PFSK-1 (cell line): ENCODE measurements at regions not wholly inside any gene's neighbourhood (a gene's known extent, or its start where the extent isn't known, plus 50 kb on each side); places are given as distances from the start of the nearest gene placed in this dataset.

Experiments
- FOXP2 ChIP-seq: optimal IDR thresholded peaks from 2 replicates; pipeline ENCODE3; 2011; ENCODE audit warnings: borderline replicate concordance, control low read depth, inconsistent platforms; ENCODE audit not compliant: insufficient read depth; ENCODE audit errors: extremely low read length, extremely low read depth
- POLR2AphosphoS5 ChIP-seq: IDR thresholded peaks from 2 replicates; pipeline ENCODE4 v1.6.1; 2012; ENCODE audit warnings: low read depth, mild to moderate bottlenecking, control low read depth, low read length, moderate library complexity
- SIN3A ChIP-seq: IDR thresholded peaks from 2 replicates; pipeline ENCODE4 v1.6.1; 2012; ENCODE audit warnings: mild to moderate bottlenecking, low read length, moderate library complexity, borderline replicate concordance; ENCODE audit not compliant: insufficient read depth
- TAF1 ChIP-seq: IDR thresholded peaks from 2 replicates; pipeline ENCODE4 v1.6.1; 2012; ENCODE audit warnings: low read length, control low read depth, borderline replicate concordance; ENCODE audit not compliant: insufficient read depth
- TF ChIP-seq, protein P1 (sequence below), 2 experiments: IDR thresholded peaks; 2 replicates each; pipeline versions ENCODE4 v1.6.1 to v1.8.0; 2011 to 2012; ENCODE audit warnings: low read depth in 2 of 2, low read length in 2 of 2, control low read depth in 1 of 2, inconsistent platforms in 1 of 2, mild to moderate bottlenecking in 1 of 2, moderate library complexity in 1 of 2; ENCODE audit not compliant: insufficient read depth in 1 of 2

DNA sequence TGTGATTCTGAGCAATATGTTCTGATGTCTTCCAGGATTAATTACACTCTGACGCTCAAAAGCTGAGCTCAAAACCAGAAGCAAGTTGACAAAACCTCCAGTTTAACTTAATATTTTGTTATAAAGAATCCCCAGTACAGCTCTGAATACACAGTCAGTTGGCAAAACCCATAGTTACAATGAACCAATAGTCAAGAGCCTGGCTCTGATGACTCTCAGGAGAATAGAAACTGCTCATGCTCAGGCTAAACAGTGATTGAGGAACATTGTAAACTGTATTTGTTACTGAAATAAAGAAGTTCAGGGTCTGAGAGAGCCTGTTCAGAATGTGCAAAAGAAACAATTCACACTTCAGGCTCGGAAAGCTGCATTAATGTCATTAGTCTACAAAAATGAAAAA is 1565.9 kb downstream of the SUCLG1 start:
- TF ChIP-seq, protein P1, sequence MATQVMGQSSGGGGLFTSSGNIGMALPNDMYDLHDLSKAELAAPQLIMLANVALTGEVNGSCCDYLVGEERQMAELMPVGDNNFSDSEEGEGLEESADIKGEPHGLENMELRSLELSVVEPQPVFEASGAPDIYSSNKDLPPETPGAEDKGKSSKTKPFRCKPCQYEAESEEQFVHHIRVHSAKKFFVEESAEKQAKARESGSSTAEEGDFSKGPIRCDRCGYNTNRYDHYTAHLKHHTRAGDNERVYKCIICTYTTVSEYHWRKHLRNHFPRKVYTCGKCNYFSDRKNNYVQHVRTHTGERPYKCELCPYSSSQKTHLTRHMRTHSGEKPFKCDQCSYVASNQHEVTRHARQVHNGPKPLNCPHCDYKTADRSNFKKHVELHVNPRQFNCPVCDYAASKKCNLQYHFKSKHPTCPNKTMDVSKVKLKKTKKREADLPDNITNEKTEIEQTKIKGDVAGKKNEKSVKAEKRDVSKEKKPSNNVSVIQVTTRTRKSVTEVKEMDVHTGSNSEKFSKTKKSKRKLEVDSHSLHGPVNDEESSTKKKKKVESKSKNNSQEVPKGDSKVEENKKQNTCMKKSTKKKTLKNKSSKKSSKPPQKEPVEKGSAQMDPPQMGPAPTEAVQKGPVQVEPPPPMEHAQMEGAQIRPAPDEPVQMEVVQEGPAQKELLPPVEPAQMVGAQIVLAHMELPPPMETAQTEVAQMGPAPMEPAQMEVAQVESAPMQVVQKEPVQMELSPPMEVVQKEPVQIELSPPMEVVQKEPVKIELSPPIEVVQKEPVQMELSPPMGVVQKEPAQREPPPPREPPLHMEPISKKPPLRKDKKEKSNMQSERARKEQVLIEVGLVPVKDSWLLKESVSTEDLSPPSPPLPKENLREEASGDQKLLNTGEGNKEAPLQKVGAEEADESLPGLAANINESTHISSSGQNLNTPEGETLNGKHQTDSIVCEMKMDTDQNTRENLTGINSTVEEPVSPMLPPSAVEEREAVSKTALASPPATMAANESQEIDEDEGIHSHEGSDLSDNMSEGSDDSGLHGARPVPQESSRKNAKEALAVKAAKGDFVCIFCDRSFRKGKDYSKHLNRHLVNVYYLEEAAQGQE (IDR thresholded peaks at IDR 0.05; ENCODE audit: insufficient read depth in 1 of 2, low read depth in 2 of 2, low read length in 2 of 2): no peak
- TF ChIP-seq POLR2AphosphoS5 (no peak), TAF1 (no peak), SIN3A (no peak), FOXP2 (no peak)

DNA sequence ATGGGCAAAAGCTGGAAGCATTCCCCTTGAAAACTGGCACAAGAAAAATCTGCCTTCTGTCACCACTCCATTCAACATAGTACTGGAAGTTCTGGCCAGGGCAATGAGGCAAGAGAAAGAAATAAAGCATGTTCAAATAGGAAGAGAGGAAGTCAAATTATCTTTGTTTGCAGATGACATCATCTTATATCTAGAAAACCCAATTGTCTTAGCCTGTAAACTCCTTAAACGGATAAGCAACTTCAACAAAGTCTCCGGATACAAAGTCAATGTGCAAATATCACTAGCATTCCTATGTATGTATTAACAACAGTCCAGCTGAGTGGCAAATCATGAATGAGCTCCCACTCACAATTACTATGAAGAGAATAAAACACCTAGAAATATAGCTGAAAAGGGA is 1579.3 kb downstream of the SUCLG1 start:
- no peak for TF ChIP-seq FOXP2
- TF ChIP-seq, protein P1 (IDR thresholded peaks at IDR 0.05; ENCODE audit: insufficient read depth in 1 of 2, low read depth in 2 of 2, low read length in 2 of 2): no peak
- TF ChIP-seq SIN3A: no peak
- TF ChIP-seq POLR2AphosphoS5: no peak
- no peak for TF ChIP-seq TAF1

DNA sequence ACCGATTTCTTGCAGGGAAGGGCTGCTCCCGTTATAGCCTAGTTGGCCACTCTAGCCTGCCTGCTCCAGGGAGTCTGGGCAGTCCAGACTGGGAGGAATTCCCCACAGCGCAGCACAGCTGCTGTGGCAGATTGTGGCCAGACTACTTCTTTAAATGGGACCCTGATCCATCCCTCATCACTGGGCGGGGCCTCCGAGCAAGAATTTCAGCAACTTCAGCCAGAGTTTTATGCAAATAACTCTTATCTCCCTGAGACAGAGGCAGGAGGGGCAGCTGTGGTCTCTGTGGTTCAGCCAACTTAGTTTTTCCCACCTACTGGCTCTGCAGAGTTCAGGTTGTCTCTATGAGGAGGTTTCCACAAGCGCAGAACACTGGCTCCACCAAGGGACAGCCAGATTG is 1583.2 kb downstream of the SUCLG1 start:
- TF ChIP-seq, protein P1 (IDR thresholded peaks at IDR 0.05; ENCODE audit: insufficient read depth in 1 of 2, low read depth in 2 of 2, low read length in 2 of 2): no peak
- no peak for TF ChIP-seq TAF1
- TF ChIP-seq SIN3A: no peak
- TF ChIP-seq POLR2AphosphoS5: no peak
- TF ChIP-seq FOXP2: no peak

DNA sequence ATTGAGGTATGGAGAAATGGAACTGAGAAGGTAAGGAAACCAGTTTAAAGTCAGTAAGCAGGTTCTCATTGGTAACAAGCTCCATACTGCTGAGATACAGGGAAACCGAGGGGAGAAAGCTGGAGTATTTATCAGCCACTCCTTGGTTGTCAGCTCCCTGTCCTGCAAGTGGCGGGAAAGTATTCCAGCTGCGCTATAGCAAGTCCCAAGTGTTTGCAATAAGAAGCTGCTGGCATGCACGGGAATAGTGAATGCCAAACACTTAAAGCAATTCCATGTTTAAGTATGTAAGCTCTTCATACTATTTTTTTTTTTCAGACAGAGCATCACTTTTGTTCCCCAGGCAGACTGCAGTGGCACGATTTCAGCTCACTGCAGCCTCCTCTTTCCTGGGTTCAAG is 1601.1 kb downstream of the SUCLG1 start:
- TF ChIP-seq FOXP2: no peak
- no peak for TF ChIP-seq POLR2AphosphoS5
- TF ChIP-seq, protein P1 (IDR thresholded peaks at IDR 0.05; ENCODE audit: insufficient read depth in 1 of 2, low read depth in 2 of 2, low read length in 2 of 2): no peak
- TF ChIP-seq SIN3A: no peak
- no peak for TF ChIP-seq TAF1

DNA sequence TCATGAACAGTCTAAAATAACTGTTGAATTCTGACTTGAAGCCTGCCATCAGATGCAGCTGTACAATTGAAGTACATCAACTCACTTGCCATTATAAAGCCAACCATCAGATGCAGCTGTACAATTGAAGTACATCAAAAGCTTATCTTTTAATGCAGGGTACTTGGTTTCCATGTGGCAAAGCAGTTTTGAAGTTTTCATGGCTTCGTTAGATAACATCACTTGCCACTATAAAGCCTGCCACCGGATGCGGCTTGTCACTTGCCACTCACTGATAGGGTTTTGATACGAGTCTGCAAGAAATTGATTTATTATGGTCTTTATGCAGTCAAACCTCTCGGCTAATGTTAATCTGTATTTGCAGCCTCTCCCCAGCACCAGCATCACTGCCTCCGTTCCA is 1605.8 kb downstream of the SUCLG1 start:
- TF ChIP-seq POLR2AphosphoS5 (no peak), FOXP2 (no peak), TAF1 (no peak)
